ENCODE measurements at regions not wholly inside any gene's neighbourhood (a gene's known extent, or its start where the extent isn't known, plus 50 kb on each side); places are given as distances from the start of the nearest gene placed in this dataset.

DNA sequence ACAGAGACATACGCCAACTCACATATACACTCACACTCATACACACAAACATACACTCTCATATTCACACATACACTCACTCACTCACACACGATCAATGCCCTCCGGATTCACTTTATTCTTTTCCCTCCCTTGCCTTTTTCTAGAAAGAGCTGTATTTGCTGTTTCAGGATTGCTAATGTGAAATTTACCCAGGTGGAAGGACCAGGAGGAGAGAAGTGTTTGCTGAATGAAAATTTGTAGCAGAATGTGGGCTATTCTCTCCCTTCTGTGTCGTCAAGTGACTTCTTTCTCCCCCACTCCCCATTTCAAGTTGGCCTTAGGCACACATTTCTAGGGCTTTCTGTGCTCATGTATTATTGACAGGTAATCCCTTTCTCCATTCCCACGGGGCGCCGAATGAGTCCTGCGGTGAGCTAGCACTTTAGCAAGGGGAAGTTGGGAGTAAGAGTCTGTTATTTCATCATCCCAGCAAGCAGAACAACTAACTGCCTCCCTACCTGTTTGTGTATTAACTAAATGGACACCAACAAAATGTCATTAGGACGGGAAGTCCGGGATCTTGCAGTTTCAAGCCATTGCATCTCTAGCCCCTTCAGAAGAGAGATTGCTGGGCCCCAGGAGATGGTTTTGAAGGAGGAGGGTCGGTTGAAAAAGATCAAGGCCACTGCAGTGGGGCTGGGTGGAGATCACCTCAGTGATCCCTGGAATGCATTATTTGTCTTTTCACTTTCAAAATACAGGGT is 97.1 kb upstream of the TAF11L2 start:
- TF ChIP-seq, protein P1, sequence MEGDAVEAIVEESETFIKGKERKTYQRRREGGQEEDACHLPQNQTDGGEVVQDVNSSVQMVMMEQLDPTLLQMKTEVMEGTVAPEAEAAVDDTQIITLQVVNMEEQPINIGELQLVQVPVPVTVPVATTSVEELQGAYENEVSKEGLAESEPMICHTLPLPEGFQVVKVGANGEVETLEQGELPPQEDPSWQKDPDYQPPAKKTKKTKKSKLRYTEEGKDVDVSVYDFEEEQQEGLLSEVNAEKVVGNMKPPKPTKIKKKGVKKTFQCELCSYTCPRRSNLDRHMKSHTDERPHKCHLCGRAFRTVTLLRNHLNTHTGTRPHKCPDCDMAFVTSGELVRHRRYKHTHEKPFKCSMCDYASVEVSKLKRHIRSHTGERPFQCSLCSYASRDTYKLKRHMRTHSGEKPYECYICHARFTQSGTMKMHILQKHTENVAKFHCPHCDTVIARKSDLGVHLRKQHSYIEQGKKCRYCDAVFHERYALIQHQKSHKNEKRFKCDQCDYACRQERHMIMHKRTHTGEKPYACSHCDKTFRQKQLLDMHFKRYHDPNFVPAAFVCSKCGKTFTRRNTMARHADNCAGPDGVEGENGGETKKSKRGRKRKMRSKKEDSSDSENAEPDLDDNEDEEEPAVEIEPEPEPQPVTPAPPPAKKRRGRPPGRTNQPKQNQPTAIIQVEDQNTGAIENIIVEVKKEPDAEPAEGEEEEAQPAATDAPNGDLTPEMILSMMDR (IDR thresholded peaks at IDR 0.05 in 8 of 11, conservative IDR thresholded peaks at IDR 0.05 in 3 of 11) = no peak
- TF ChIP-seq POLR2A (IDR thresholded peaks at IDR 0.05) (no peak), POLR2AphosphoS5 (IDR thresholded peaks at IDR 0.05) (no peak)
- Histone ChIP-seq H3K4me3 (peak overlapping the region in 1 of 8 donors; percentile 14), H3K27ac (peak overlapping the region in 5 of 8 donors; percentile 8 to 79 (median 48)), H3K36me3 (no peaks in the 10 kb centered on the region), H3K27me3 (replicated peaks in 1 of 7) (no peaks in the 10 kb centered on the region), H3K4me1 (peaks cover 0 to 46% (median 15%) of the 10 kb centered on the region in 6 donors), H3K9me3 (peaks cover 0 to 6% (median 0%) of the 10 kb centered on the region in 8 donors)
- 35 to 58% (median 45%) methylated on average over 11 of the region's 11 CpGs for WGBS, 5 donors
- intact Hi-C loops (cut with DNase I; ENCODE audit: low total_unique reads) = no loop called here
- peak; percentile 84 for DNase-seq

DNA sequence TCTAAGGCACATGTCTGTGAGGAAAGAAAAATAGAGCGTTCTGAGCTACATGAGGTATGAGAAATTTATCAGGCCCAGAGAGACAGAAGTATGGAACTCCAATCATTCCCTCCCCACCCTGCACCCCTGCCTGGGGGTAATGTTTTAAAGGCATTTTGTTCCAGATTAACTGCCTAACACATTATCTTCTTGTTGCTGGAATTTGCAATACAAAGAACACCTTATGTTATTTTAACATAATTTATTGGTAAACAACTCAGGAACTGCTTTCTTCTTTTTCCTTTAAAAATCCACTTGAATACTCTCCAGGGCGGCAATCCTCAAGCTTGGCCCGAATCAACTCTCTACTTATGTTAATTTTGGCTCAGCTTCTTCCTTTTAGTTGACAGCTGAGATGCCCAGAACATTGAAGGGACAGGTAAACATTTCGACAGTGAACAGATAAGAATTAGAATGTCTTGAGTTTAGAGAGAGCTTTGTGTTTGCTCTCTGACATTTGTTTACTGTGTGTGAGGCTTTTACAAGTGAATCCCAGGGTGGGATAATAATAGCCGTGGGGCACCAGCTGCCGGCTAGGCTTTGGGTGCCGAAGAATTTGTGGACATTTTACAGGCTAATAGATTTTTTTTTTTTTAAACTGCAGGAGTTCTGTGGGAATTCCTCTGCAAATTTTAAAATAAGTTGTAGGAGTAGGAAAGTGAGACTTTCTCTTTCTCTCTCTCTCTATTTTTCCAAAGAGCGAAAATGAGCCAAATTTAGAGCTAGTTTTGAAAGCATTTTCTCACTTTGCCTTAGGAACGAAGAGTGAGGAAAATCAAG is 96.4 kb upstream of the TAF11L2 start:
- Histone ChIP-seq H3K4me1 (peaks cover 0 to 46% (median 15%) of the 10 kb centered on the region in 6 donors), H3K27ac (peak overlapping the region in 4 of 8 donors; percentile 12 to 79 (median 52)), H3K4me3 (peak overlapping the region in 1 of 8 donors; percentile 14), H3K36me3 (no peaks in the 10 kb centered on the region), H3K27me3 (replicated peaks in 1 of 7) (no peaks in the 10 kb centered on the region), H3K9me3 (peaks cover 0 to 6% (median 0%) of the 10 kb centered on the region in 8 donors)
- TF ChIP-seq POLR2AphosphoS5 (IDR thresholded peaks at IDR 0.05) (no peak), POLR2A (IDR thresholded peaks at IDR 0.05) (no peak)
- TF ChIP-seq, protein P1 (IDR thresholded peaks at IDR 0.05 in 8 of 11, conservative IDR thresholded peaks at IDR 0.05 in 3 of 11) = no peak
- intact Hi-C loops (cut with DNase I; ENCODE audit: low total_unique reads) = no loop called here
- no peak for DNase-seq
- WGBS, 5 donors = 62 to 75% (median 67%) methylated on average over 9 of the region's 9 CpGs

DNA sequence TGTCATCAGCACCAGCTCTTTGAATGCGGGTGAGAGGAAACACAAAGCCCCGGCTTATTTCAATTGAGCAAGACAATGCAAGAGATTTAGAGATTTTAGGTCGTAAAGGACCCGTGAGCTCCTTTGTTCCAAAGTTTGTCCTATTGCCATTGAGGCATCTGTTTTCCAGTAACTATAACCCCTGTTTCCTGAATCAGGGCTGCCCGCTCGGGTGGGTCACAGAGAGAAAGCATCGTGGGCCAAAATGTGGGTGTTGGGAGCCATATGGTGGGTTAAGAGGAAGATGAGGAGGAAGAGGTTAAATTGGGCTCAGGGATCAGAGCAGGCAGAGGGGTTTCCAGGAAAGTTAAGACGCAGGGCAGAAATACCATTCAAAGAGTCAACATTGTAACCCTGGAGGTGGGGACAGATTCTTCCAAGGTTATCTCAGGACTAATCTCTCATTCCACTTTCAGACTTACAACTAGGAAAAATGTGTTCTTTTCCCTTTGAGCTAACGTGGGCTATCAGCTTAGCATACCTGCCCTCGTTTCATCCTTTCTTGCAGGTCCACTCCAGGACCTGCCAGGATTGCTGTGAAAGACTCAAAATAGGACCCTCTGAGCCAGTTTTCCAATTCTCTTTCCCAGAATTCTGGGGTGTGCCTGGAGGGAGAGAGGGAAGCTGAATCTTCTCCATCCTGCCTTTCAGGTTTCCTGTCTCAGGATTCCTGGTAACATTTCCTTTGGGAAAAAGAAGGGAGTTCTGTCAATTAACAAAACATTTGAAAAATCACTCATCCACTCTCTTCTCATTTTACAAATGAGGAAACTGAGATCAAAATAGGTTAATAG is 95.5 kb upstream of the TAF11L2 start:
- peak overlapping the region in 2 of 8 donors; percentile 55 to 79 for H3K27ac ChIP-seq
- DNase-seq = no peak
- peaks cover 0 to 46% (median 15%) of the 10 kb centered on the region in 6 donors for H3K4me1 ChIP-seq
- H3K27me3 ChIP-seq (replicated peaks in 1 of 7) = no peaks in the 10 kb centered on the region
- TF ChIP-seq POLR2AphosphoS5 (IDR thresholded peaks at IDR 0.05) (no peak), POLR2A (IDR thresholded peaks at IDR 0.05) (no peak)
- TF ChIP-seq, protein P1 (IDR thresholded peaks at IDR 0.05 in 8 of 11, conservative IDR thresholded peaks at IDR 0.05 in 3 of 11) = no peak
- H3K9me3 ChIP-seq = no peaks in the 10 kb centered on the region
- no peak overlapping the region for H3K4me3 ChIP-seq
- intact Hi-C loops (cut with DNase I; ENCODE audit: low total_unique reads) = no loop called here
- 36 to 65% (median 51%) methylated on average over 10 of the region's 10 CpGs for WGBS, 5 donors
- H3K36me3 ChIP-seq = no peaks in the 10 kb centered on the region
